ENCODE measurements at regions not wholly inside any gene's neighbourhood (a gene's known extent, or its start where the extent isn't known, plus 50 kb on each side); places are given as distances from the start of the nearest gene placed in this dataset.

GRCh38 chr1:82845866-82846265 is 1045.1 kb downstream of the ADGRL2 start:
- no peak overlapping the region for H3K27ac ChIP-seq
- no peak overlapping the region for H3K4me3 ChIP-seq
- ATAC-seq: no peak
- in situ Hi-C loops (cut with MboI; ENCODE audit: low sequenced_read_pairs in 4 of 4) (no loop called here), intact Hi-C loops (cut with DNase I; ENCODE audit: low total_unique reads) (no loop called here)
- DNase-seq: no peak
- no peaks in the 10 kb centered on the region for H3K27me3 ChIP-seq
- H3K36me3 ChIP-seq: no peaks in the 10 kb centered on the region
- H3K9me3 ChIP-seq: no peaks in the 10 kb centered on the region
- no peaks in the 10 kb centered on the region for H3K4me1 ChIP-seq
- TF ChIP-seq CTCF (IDR thresholded peaks at IDR 0.05 in 4 of 5, conservative IDR thresholded peaks at IDR 0.05 in 1 of 5): no peak
- TF ChIP-seq POLR2A (IDR thresholded peaks at IDR 0.05): no peak

GRCh38 chr1:82844911-82845827 is 1044.4 kb downstream of the ADGRL2 start:
- no peak for DNase-seq
- TF ChIP-seq POLR2A (IDR thresholded peaks at IDR 0.05) (no peak), CTCF (IDR thresholded peaks at IDR 0.05 in 4 of 5, conservative IDR thresholded peaks at IDR 0.05 in 1 of 5) (no peak)
- Histone ChIP-seq H3K36me3 (no peaks in the 10 kb centered on the region), H3K4me3 (no peak overlapping the region), H3K9me3 (no peaks in the 10 kb centered on the region), H3K4me1 (no peaks in the 10 kb centered on the region), H3K27ac (no peak overlapping the region), H3K27me3 (no peaks in the 10 kb centered on the region)
- in situ Hi-C loops (cut with MboI; ENCODE audit: low sequenced_read_pairs in 4 of 4): no loop called here
- no peak for ATAC-seq
- intact Hi-C loops (cut with DNase I; ENCODE audit: low total_unique reads): no loop called here

- Histone ChIP-seq H3K9me3 (no peaks in the 10 kb centered on the region), H3K27me3 (no peaks in the 10 kb centered on the region), H3K4me3 (no peak overlapping the region), H3K27ac (no peak overlapping the region), H3K36me3 (no peaks in the 10 kb centered on the region), H3K4me1 (no peaks in the 10 kb centered on the region)
- in situ Hi-C loops (cut with MboI; ENCODE audit: low sequenced_read_pairs in 4 of 4) (no loop called here), intact Hi-C loops (cut with DNase I; ENCODE audit: low total_unique reads) (no loop called here)
- ATAC-seq: no peak
- TF ChIP-seq POLR2A (IDR thresholded peaks at IDR 0.05) (no peak), CTCF (IDR thresholded peaks at IDR 0.05 in 4 of 5, conservative IDR thresholded peaks at IDR 0.05 in 1 of 5) (no peak)
- DNase-seq: no peak
These were observed 1043.7 kb downstream of the ADGRL2 start for GRCh38 chr1:82844447-82844846.

GRCh38 chr1:82843876-82844275 is 1043.1 kb downstream of the ADGRL2 start:
- no peak overlapping the region for H3K27ac ChIP-seq
- no peaks in the 10 kb centered on the region for H3K9me3 ChIP-seq
- no peak overlapping the region for H3K4me3 ChIP-seq
- intact Hi-C loops (cut with DNase I; ENCODE audit: low total_unique reads) (no loop called here), in situ Hi-C loops (cut with MboI; ENCODE audit: low sequenced_read_pairs in 4 of 4) (no loop called here)
- no peaks in the 10 kb centered on the region for H3K27me3 ChIP-seq
- no peaks in the 10 kb centered on the region for H3K36me3 ChIP-seq
- H3K4me1 ChIP-seq: no peaks in the 10 kb centered on the region
- TF ChIP-seq CTCF (IDR thresholded peaks at IDR 0.05 in 4 of 5, conservative IDR thresholded peaks at IDR 0.05 in 1 of 5): no peak
- TF ChIP-seq POLR2A (IDR thresholded peaks at IDR 0.05): no peak
- ATAC-seq (no peak), DNase-seq (no peak)

All from gastrocnemius medialis (tissue), 4 donors.